ENCODE measurements at regions not wholly inside any gene's neighbourhood (a gene's known extent, or its start where the extent isn't known, plus 50 kb on each side); places are given as distances from the start of the nearest gene placed in this dataset.

- TF ChIP-seq, protein P1, sequence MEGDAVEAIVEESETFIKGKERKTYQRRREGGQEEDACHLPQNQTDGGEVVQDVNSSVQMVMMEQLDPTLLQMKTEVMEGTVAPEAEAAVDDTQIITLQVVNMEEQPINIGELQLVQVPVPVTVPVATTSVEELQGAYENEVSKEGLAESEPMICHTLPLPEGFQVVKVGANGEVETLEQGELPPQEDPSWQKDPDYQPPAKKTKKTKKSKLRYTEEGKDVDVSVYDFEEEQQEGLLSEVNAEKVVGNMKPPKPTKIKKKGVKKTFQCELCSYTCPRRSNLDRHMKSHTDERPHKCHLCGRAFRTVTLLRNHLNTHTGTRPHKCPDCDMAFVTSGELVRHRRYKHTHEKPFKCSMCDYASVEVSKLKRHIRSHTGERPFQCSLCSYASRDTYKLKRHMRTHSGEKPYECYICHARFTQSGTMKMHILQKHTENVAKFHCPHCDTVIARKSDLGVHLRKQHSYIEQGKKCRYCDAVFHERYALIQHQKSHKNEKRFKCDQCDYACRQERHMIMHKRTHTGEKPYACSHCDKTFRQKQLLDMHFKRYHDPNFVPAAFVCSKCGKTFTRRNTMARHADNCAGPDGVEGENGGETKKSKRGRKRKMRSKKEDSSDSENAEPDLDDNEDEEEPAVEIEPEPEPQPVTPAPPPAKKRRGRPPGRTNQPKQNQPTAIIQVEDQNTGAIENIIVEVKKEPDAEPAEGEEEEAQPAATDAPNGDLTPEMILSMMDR (IDR thresholded peaks at IDR 0.05) = no peak
- no peak for TF ChIP-seq EZH2 (IDR thresholded peaks at IDR 0.05; ENCODE audit: borderline replicate concordance, insufficient read depth, low read depth, low read length, poor library complexity, severe bottlenecking)
Measured at GRCh38 chr22:49094858-49095257, 732.8 kb downstream of the BRD1 start.
